ENCODE measurements at regions not wholly inside any gene's neighbourhood (a gene's known extent, or its start where the extent isn't known, plus 50 kb on each side); places are given as distances from the start of the nearest gene placed in this dataset.

DNA sequence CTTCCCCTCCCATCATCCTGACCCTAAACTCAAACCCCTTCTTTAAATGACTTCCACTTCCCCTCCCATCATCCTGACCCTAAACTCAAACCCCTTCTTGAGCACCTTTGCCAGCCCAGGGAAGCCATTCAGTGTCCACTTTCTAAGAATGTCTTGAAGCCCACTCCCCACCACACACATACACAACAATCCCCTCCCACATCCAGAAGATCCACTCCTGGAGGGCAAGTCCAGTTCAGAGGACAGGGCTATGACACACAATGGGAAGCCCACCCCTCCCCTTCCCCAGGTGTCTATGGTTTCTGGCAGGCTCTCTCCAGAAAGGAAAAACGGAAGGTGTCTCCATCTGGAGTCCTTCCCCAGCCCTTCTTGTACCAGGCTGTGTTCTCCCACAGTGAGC is 117.1 kb downstream of the KCNA5 start:
- Histone ChIP-seq H3K27ac (no peak overlapping the region), H3K27me3 (no peaks in the 10 kb centered on the region), H3K4me1 (no peaks in the 10 kb centered on the region), H3K4me3 (no peak overlapping the region), H3K9me3 (no peaks in the 10 kb centered on the region), H3K36me3 (no peaks in the 10 kb centered on the region)
- no peak for DNase-seq
- intact Hi-C loops (cut with DNase I; ENCODE audit: low total_unique reads), result no loop called here
- TF ChIP-seq, protein P1, sequence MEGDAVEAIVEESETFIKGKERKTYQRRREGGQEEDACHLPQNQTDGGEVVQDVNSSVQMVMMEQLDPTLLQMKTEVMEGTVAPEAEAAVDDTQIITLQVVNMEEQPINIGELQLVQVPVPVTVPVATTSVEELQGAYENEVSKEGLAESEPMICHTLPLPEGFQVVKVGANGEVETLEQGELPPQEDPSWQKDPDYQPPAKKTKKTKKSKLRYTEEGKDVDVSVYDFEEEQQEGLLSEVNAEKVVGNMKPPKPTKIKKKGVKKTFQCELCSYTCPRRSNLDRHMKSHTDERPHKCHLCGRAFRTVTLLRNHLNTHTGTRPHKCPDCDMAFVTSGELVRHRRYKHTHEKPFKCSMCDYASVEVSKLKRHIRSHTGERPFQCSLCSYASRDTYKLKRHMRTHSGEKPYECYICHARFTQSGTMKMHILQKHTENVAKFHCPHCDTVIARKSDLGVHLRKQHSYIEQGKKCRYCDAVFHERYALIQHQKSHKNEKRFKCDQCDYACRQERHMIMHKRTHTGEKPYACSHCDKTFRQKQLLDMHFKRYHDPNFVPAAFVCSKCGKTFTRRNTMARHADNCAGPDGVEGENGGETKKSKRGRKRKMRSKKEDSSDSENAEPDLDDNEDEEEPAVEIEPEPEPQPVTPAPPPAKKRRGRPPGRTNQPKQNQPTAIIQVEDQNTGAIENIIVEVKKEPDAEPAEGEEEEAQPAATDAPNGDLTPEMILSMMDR (IDR thresholded peaks at IDR 0.05), result no peak
- TF ChIP-seq POLR2A (IDR thresholded peaks at IDR 0.05), result no peak

DNA sequence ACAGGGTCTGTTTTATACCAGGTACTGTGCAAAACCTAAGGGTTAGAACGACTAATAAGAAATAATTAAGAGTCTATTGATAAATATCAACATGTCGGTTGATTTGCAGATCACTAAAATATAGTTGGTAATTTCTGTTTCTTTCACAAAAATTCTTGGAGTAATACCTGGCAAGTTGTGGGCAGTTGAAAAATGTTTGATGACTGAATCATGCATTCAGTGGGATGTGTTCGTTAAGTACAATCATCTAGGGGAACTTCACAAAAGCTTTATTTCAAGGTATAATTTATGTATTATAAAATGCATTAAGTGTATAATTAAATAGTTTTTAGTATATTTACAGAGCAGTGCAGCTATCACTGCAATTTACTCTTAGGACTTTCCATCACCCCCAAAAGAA is 120.0 kb downstream of the KCNA5 start:
- intact Hi-C loops (cut with DNase I; ENCODE audit: low total_unique reads), result no loop called here
- no peak for DNase-seq
- Histone ChIP-seq H3K4me1 (no peaks in the 10 kb centered on the region), H3K9me3 (no peaks in the 10 kb centered on the region), H3K4me3 (no peak overlapping the region), H3K27ac (no peak overlapping the region), H3K27me3 (no peaks in the 10 kb centered on the region), H3K36me3 (no peaks in the 10 kb centered on the region)
- no peak for TF ChIP-seq POLR2A (IDR thresholded peaks at IDR 0.05)
- TF ChIP-seq, protein P1 (IDR thresholded peaks at IDR 0.05), result no peak

DNA sequence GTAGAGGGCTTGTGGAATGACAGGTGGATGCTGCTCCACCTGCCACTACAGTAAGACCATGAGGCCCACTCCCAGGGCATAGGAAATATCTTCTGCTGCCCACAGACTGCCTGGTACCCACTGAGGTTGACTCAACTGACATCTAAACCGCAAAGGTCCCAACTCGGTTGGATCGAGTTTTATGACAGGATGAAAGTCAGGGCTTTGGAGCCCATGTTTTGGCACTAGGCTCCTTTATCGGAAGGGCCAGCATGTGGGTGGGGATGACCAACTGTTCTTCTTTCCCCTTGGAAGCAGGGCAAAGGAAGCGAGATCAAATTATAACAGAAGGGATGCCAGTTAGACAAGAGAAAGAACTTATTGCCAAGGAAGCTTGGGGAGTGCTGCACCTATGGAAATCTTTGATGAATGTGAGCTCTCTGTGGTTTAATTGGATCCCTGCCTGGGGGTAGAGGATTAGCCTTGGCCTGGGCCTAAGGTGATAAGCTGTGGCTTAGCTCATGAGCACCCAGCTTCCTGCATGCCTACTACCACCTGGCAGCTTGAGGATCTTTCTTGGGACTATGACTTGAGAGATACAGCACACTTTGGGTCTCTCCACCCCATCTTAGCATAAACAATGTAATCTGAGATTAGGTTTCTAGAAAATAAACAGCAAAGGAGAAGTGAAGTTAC is 121.8 kb downstream of the KCNA5 start:
- TF ChIP-seq, protein P1 (IDR thresholded peaks at IDR 0.05), result no peak
- TF ChIP-seq POLR2A (IDR thresholded peaks at IDR 0.05), result no peak
- no peaks in the 10 kb centered on the region for H3K27me3 ChIP-seq
- no peaks in the 10 kb centered on the region for H3K4me1 ChIP-seq
- H3K9me3 ChIP-seq, result no peaks in the 10 kb centered on the region
- H3K36me3 ChIP-seq, result no peaks in the 10 kb centered on the region
- H3K4me3 ChIP-seq, result no peak overlapping the region
- DNase-seq, result no peak
- H3K27ac ChIP-seq, result no peak overlapping the region
- intact Hi-C loops (cut with DNase I; ENCODE audit: low total_unique reads), result no loop called here

DNA sequence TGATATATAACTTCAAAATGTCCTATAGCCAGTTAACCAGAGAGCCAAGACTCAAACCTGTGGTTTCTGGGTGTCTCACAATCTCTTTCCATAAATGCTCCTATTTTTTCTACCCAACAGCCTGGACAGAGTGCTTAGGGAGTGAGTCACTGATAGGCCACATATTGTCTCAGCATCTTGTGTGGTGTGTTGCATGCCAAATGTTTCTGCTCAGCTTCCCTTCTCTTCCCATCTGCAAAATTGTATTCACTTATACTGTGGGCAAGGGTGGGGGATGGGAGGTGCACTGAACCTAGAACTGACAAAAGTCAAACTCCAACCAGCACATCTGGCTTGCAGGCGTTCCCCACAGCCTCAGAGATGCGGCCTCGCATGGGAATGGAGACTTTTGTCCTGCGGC is 123.3 kb downstream of the KCNA5 start:
- H3K36me3 ChIP-seq, result no peaks in the 10 kb centered on the region
- H3K9me3 ChIP-seq, result no peaks in the 10 kb centered on the region
- H3K4me1 ChIP-seq, result no peaks in the 10 kb centered on the region
- H3K27me3 ChIP-seq, result no peaks in the 10 kb centered on the region
- H3K4me3 ChIP-seq, result no peak overlapping the region
- H3K27ac ChIP-seq, result no peak overlapping the region
- intact Hi-C loops (cut with DNase I; ENCODE audit: low total_unique reads), result no loop called here
- DNase-seq, result no peak
- TF ChIP-seq, protein P1 (IDR thresholded peaks at IDR 0.05), result no peak
- no peak for TF ChIP-seq POLR2A (IDR thresholded peaks at IDR 0.05)

DNA sequence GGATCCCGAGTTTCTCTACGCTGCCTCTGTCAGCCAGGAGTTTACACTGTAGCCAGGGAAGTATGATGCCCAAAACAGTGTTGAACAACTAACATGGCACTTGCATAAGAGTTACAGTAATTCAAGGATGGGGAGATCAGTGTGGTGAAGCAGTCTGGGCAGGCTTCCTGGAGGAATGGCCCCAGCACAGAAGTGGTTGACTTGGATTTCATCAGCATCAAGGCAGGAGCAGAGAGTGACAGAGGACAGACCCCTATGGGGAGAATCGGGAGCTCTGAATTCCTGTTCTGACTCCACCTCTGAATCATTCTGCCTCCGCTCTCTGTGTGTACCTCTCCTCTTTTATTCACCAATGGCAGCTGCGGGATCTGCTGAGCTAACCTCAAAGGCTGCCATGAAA is 124.5 kb downstream of the KCNA5 start:
- no peak for TF ChIP-seq POLR2A (IDR thresholded peaks at IDR 0.05)
- TF ChIP-seq, protein P1 (IDR thresholded peaks at IDR 0.05), result no peak
- DNase-seq, result no peak
- no peak overlapping the region for H3K27ac ChIP-seq
- intact Hi-C loops (cut with DNase I; ENCODE audit: low total_unique reads), result no loop called here
- no peaks in the 10 kb centered on the region for H3K27me3 ChIP-seq
- H3K9me3 ChIP-seq, result no peaks in the 10 kb centered on the region
- H3K4me3 ChIP-seq, result no peak overlapping the region
- H3K4me1 ChIP-seq, result no peaks in the 10 kb centered on the region
- no peaks in the 10 kb centered on the region for H3K36me3 ChIP-seq
